Activated naive CD4-positive, alpha-beta T cell (primary cell): ENCODE measurements at regions not wholly inside any gene's neighbourhood (a gene's known extent, or its start where the extent isn't known, plus 50 kb on each side); places are given as distances from the start of the nearest gene placed in this dataset.
"Not testable (repeated sequence)": the region's sequence is repeated elsewhere in the genome, so short reads cannot be mapped to it uniquely, and the experiment has no call there.

Experiments used
- DNase-seq, 4 experiments: peaks; one replicate each; lab custom pipeline; 2025; lab: John Stamatoyannopoulos, UW

GRCh38 chr9:30970812-30971211 is 1413.6 kb upstream of the ACO1 start:
- DNase-seq = no peak

- no peak for DNase-seq
Observed at GRCh38 chr9:30972654-30973053, 1411.8 kb upstream of the ACO1 start.

- DNase-seq = no peak
Observed at GRCh38 chr9:30977965-30978364, 1406.5 kb upstream of the ACO1 start.

DNA sequence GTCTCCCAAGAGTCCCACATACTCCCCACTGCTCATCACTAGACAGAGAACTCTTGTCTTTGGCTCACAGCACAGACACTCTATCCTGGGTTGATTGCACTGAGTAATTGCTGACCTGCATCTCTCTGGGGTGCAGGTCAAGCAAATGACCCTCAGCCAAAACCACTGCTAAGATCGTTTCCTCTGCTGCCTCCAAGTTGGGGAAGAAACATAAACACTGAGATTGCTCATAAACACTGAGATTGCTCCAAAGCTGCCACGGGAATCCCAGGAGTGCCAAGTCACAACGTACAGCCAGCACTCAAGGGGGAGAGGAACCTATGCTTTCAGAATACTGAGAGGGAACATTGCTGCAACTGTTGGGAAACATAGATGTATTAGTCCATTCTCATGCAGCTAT is 1402.1 kb upstream of the ACO1 start:
- no peak for DNase-seq

- no peak for DNase-seq
Observed at GRCh38 chr9:30995956-30996738, 1388.3 kb upstream of the ACO1 start.

DNA sequence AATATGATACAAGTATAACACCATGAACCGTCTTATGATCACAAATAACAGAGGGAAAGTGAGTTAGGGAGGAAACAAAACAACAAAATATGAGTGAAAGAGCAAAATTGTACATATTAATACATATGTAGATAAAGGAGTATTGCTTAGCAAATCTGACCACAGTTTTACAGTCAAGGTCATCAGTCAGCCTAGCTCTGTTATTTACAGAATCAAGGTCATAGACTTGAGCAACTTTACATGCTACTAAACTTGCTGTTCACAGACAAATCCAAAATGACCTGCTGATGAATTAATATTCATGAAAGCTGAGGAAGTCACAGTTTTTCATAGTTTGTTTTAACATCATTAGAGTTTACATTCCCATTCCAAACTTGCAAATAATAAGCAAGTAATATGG is 1387.7 kb upstream of the ACO1 start:
- no peak for DNase-seq

GRCh38 chr9:30997291-30997690 is 1387.2 kb upstream of the ACO1 start:
- no peak for DNase-seq

GRCh38 chr9:31005086-31005665 is 1379.3 kb upstream of the ACO1 start:
- no peak for DNase-seq

- no peak for DNase-seq
Observed at GRCh38 chr9:31013371-31013770, 1371.1 kb upstream of the ACO1 start.

DNA sequence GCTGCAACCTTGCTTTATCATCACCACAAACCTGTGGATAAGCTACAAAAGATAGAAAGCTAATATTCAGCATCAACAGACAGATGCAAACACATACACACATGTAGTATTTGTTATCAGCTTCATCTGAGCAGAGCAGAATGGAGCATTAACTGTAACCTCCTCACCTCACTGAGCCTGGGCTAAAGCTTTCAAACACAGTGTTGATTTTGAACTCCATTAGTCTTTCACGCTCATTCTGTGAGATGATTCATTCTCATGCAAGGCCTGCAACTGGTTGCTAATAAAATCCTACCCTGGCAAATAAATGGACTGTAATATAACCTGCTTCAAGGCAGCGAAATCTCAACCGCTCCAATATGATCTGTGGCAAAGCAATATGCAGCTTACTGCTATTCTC is 1360.6 kb upstream of the ACO1 start:
- no peak for DNase-seq

- DNase-seq = no peak
Observed at GRCh38 chr9:31027678-31028077, 1356.8 kb upstream of the ACO1 start.

- DNase-seq = no peak
Observed at GRCh38 chr9:31028137-31028536, 1356.3 kb upstream of the ACO1 start.

DNA sequence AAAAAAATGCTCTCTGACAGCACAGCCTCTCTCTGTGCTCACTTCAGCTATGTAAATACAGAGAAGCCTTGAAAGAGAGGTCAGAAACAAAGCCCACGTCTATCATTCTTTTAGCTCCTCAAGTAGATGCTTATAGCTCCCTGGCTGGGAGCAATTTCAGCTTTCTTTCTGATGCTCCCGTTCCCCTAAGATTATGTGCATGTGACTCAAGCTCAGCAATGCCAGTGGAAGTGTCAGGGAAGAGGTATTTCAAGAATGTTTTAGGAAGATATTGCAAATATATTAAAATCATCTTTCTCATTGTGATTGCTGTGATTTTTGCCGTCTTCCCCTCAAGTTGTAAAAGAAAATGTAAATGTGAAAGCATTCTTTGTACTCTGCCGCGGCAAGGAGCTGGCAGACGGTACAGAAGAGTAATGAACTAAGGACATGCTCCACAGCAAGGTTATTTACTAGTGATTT is 1353.7 kb upstream of the ACO1 start:
- no peak for DNase-seq

DNA sequence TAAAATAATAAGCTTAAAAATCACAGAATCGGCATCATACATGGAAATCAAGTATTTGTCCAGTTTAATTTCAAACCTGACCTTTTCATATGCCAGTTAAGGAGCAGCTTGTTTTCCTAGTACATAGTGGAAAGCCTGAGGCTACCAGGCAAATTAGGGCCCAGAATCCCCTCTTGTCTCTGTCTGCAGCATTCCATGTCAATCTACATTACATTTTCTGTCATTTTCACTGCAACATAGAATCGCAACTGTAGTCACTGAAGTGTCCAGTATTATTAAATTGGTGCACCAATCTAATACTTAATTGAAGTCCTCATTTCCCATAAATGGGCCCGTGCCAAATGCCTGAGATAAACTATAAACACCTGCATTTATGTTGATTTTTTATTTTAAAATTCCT is 1352.2 kb upstream of the ACO1 start:
- DNase-seq = no peak

DNA sequence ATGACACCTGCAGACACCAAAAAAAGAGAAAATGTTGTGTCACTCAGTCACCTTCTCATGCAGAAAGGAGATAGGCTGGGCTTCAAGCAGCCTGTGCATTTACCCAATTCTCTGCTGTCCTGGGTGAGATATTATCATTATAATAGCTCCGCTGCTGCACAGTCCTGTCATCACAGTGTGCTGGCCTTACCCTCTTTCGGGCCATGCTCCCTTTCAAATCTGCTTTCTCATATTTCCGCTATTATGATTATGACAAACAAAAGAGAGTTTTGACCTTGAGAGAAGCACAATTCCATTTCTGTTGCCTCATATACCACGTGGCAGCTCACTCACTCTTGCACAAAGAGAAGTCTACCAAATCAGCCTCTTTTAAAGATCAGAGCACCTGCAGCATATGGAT is 1350.1 kb upstream of the ACO1 start:
- no peak for DNase-seq

DNA sequence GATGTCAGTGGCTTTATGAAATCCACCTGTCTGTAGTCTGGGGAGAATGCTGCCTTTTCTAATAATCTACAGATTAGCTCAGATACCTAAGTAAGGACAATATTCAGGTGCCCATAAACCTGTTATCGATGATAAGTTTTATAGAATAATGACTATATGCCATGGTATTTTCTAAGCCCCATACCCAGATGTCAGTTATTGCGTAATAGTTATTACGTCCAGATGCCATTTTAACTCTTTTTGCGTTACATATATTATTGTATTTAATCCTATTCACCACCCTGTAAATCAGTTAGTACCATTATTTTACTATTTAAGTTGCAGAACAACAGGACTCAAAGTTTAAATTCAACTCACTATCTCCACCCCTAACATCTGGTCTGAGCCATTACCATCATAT is 1343.9 kb upstream of the ACO1 start:
- DNase-seq = no peak

DNA sequence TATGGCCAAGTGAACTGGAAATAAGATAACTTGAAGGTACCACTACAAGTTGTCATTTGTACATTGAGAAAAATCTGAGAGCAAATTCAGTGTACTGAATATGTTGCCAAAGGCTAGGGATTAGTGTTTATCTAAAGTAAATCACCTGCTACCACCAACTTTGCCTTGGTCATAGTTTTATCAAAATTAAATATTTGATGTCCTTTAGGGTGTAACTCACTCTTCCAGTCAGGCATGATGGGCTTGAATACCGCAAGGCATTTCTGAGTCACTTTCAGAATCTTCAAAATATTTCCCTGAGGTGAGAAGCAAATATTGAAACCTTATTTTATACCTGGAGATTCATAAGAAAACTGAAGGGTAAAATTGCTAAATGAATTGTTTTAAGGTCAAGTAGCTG is 1338.6 kb upstream of the ACO1 start:
- DNase-seq = no peak

GRCh38 chr9:31061592-31061991 is 1322.9 kb upstream of the ACO1 start:
- not testable (repeated sequence) for DNase-seq

DNA sequence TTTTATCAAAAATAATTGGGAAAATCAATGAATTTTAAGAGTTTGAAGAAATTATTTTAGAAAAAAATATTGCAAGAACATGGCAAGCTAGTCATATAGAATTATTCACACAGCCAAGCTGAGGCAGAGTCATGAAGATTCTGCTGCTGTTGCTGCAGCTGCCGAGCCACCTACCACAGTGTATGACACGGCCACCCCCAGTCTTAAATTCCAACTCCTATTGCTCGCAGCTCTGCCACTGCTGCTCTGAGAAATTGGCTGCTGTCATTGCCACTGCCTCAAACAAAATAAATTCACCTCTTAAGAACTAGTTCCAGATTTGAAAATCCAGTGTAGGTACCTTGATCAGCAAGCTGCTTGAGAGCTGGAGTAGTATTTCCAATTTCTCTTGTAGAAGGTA is 1318.8 kb upstream of the ACO1 start:
- DNase-seq = no peak

DNA sequence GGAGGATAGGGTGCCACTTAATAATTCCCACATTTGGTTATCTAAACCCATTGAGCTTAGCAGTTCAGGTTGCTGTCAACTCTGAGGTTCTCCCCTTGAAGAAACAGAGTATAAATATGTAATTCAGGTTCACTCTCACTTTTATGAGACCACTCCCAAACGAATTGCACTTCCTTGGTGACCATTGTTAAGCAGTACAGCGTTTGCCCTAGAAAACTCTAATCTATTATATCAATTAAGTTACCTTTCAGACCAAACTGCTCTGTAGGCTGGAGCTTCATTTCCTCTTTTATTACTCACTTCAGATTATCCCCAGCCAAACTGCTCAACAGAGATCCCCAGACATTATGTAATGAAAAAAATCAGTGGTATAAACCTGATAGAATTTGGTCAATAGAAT is 1317.0 kb upstream of the ACO1 start:
- DNase-seq = no peak

DNA sequence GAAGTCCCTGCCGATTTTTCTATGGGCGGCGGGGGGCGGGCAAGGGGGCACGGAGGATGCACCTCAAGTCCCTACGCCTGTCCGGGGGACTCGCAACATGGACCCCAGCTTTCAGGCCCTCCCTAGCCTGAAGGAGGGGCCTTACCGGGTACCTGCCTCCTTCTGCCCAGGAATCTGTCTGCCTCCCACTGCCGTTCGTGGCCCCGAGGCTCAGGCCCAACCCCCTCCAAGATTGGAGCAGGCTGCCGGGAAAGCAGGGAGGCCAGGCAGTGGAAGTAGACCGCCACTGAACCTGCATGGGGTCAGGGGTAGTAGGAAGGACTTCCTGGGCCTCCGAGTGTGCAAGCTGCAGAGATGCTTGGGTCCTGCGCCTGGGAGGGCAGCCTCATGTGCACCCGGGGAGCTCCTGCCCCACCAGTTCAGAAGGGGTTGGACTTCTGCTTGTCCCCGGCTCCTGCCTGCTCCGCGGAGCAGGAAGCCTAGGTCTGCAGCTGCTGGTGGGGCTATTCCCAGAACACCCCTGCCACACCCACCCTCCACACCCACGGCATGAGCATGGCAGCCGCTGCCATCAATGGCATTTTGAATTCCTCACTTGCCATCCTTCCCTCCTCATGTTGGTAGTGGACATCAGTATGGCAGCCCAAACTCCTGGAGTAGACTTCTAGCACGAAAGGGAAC is 1312.7 kb upstream of the ACO1 start:
- no peak for DNase-seq

DNA sequence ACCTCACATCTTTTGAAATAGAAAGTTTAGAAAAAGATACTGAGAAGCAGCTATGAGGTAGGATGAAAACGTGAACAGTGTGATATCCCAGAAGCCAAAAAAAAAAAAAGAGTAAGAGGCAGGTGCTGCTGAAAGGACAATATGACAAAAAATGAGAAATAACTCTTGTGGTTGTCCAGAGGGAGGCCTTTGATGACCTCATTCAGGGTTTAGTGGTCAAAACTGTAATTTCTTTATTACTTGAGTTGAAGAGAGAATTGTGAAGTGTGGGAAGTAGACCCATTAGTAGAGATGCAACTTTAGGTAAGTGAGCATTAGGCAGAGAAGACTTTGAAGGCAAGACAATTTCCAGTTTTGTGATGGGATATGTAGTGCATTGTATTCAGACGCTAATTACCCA is 1306.3 kb upstream of the ACO1 start:
- DNase-seq = no peak

DNA sequence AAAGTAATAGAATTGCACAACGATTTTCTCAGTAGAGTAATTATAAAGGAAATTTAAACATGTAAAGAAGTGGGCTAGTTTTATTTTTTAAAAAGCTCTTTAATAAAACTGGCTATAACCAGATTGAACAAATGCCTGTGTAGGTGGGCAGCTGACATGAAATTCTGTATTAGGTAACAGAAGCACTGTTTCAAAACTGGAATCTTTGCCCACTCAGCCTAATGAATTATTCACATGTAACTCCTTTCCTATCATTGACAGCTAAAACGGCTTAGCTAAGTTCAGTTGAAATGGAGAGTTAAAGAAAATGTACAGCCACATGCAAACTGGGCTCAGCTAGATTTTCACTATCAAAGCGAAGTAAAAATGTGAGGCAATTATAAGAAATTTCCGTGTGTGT is 1300.1 kb upstream of the ACO1 start:
- DNase-seq = no peak
